Liver (tissue), 8 donors: ENCODE measurements at regions not wholly inside any gene's neighbourhood (a gene's known extent, or its start where the extent isn't known, plus 50 kb on each side); places are given as distances from the start of the nearest gene placed in this dataset.

Source experiments
- DNase-seq: peaks from one replicate; pipeline ENCODE4 v3.0.0-alpha.2; 2017; ENCODE audit warnings: low spot score
- H3K27ac ChIP-seq, 2 donors: one replicate each; pipeline ENCODE4 v1.7.0; 2013; ENCODE audit warnings: inconsistent platforms in 2 of 2, low read length in 2 of 2, control low read depth in 1 of 2, low read depth in 1 of 2, mild to moderate bottlenecking in 1 of 2
- H3K27me3 ChIP-seq, 4 donors: one replicate each; pipeline versions ENCODE4 v1.6.1 to v1.7.0; 2013; ENCODE audit warnings: low read length in 3 of 4, inconsistent platforms in 1 of 4, mild to moderate bottlenecking in 1 of 4, moderate library complexity in 1 of 4; ENCODE audit not compliant: control insufficient read depth in 4 of 4, insufficient read depth in 4 of 4
- H3K36me3 ChIP-seq, 4 donors: one replicate each; pipeline versions ENCODE4 v1.6.1 to v1.7.0; 2013; ENCODE audit warnings: low read length in 3 of 4, mild to moderate bottlenecking in 3 of 4, low read depth in 1 of 4, moderate library complexity in 1 of 4; ENCODE audit not compliant: control insufficient read depth in 4 of 4, insufficient read depth in 3 of 4
- H3K4me1 ChIP-seq, 4 donors: one replicate each; pipeline versions ENCODE4 v1.6.1 to v1.7.0; 2013; ENCODE audit warnings: low read length in 3 of 4, mild to moderate bottlenecking in 3 of 4, moderate library complexity in 1 of 4; ENCODE audit not compliant: control insufficient read depth in 4 of 4, insufficient read depth in 4 of 4
- H3K4me3 ChIP-seq, 3 donors: one replicate each; pipeline versions ENCODE4 v1.6.1 to v1.7.0; 2013; ENCODE audit warnings: low read length in 3 of 3, control low read depth in 1 of 3, low read depth in 1 of 3, mild to moderate bottlenecking in 1 of 3
- H3K9ac ChIP-seq, 2 donors: one replicate each; pipeline ENCODE4 v1.7.0; 2013; ENCODE audit warnings: low read length in 2 of 2, mild to moderate bottlenecking in 2 of 2, moderate library complexity in 2 of 2, control low read depth in 1 of 2, low read depth in 1 of 2
- H3K9me3 ChIP-seq, 4 donors: one replicate each; pipeline versions ENCODE4 v1.6.1 to v1.7.0; 2013; ENCODE audit warnings: low read length in 3 of 4; ENCODE audit not compliant: control insufficient read depth in 4 of 4
- CTCF ChIP-seq: fragments of 150-350 bp; IDR thresholded peaks from 2 replicates; pipeline ENCODE4 v1.5.1; 2017; ENCODE audit warnings: improper control_type of control experiment, low read depth, low read length; ENCODE audit not compliant: missing input control
- EGR1 ChIP-seq, 2 donors: IDR thresholded peaks; 2 replicates each; pipeline ENCODE4 v1.6.1; 2016 to 2018; ENCODE audit warnings: antibody characterized with exemption in 2 of 2, low read depth in 2 of 2
- FOXA2 ChIP-seq: IDR thresholded peaks from 2 replicates; pipeline ENCODE4 v1.6.1; 2016; ENCODE audit warnings: antibody characterized with exemption
- GABPA ChIP-seq, 2 donors: IDR thresholded peaks in 1 of 2; conservative IDR thresholded peaks in 1 of 2; 2 replicates each; pipeline ENCODE4 v1.6.1; 2016; ENCODE audit warnings: antibody characterized with exemption in 2 of 2, mild to moderate bottlenecking in 1 of 2, moderate library complexity in 1 of 2
- HNF4A ChIP-seq, 2 donors: conservative IDR thresholded peaks; 2 replicates each; pipeline ENCODE4 v1.6.1; 2016; ENCODE audit warnings: antibody characterized with exemption in 2 of 2, mild to moderate bottlenecking in 2 of 2
- HNF4G ChIP-seq: IDR thresholded peaks from 2 replicates; pipeline ENCODE4 v1.6.1; 2016; ENCODE audit warnings: antibody characterized with exemption
- JUND ChIP-seq, 2 donors: IDR thresholded peaks; 2 replicates each; pipeline ENCODE4 v1.6.1; 2016; ENCODE audit warnings: antibody characterized with exemption in 2 of 2
- NR2F2 ChIP-seq: IDR thresholded peaks from 2 replicates; pipeline ENCODE4 v1.6.1; 2016; ENCODE audit warnings: antibody characterized with exemption
- RAD21 ChIP-seq, 2 donors: IDR thresholded peaks; 2 replicates each; pipeline ENCODE4 v1.6.1; 2016; ENCODE audit warnings: antibody characterized with exemption in 2 of 2, mild to moderate bottlenecking in 2 of 2
- RXRA ChIP-seq, 2 donors: IDR thresholded peaks; 2 replicates each; pipeline ENCODE4 v1.6.1; 2017 to 2018; ENCODE audit warnings: antibody characterized with exemption in 2 of 2, mild to moderate bottlenecking in 1 of 2
- SP1 ChIP-seq: IDR thresholded peaks from 2 replicates; pipeline ENCODE4 v1.6.1; 2018; ENCODE audit warnings: antibody characterized with exemption, mild to moderate bottlenecking
- YY1 ChIP-seq: IDR thresholded peaks from 2 replicates; pipeline ENCODE4 v1.6.1; 2016; ENCODE audit warnings: antibody characterized with exemption, mild to moderate bottlenecking
- WGBS: extraction: QIAGEN DNeasy Blood & Tissue Kit; methylation state at CpG from one replicate; pipeline ENCODE4 v1.1.7; 2013; 5-methylcytosine and 5-hydroxymethylcytosine counted together
- TF ChIP-seq, protein P1 (sequence below): IDR thresholded peaks from 2 replicates; pipeline ENCODE4 v1.6.1; 2016; ENCODE audit warnings: antibody characterized with exemption
- TF ChIP-seq, protein P2 (sequence below): IDR thresholded peaks from 2 replicates; pipeline ENCODE4 v1.6.1; 2016; ENCODE audit warnings: antibody characterized with exemption
- TF ChIP-seq, protein P3 (sequence below): IDR thresholded peaks from 2 replicates; pipeline ENCODE4 v1.6.1; 2016; ENCODE audit warnings: antibody characterized with exemption, mild to moderate bottlenecking
- donor health status: healthy.
- donor health status: healthy.
- donor health status: healthy.
- donor health status: healthy.
- donor health status: healthy.

- no peak for TF ChIP-seq YY1
- TF ChIP-seq, protein P1, sequence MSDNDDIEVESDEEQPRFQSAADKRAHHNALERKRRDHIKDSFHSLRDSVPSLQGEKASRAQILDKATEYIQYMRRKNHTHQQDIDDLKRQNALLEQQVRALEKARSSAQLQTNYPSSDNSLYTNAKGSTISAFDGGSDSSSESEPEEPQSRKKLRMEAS, result no peak
- no peak for TF ChIP-seq FOXA2
- TF ChIP-seq NR2F2, result no peak
- no peak for TF ChIP-seq RXRA (IDR thresholded peaks at IDR 0.05)
- TF ChIP-seq, protein P2, sequence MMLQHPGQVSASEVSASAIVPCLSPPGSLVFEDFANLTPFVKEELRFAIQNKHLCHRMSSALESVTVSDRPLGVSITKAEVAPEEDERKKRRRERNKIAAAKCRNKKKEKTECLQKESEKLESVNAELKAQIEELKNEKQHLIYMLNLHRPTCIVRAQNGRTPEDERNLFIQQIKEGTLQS, result no peak
- TF ChIP-seq SP1, result no peak
- TF ChIP-seq GABPA (IDR thresholded peaks at IDR 0.05 in 1 of 2, conservative IDR thresholded peaks at IDR 0.05 in 1 of 2), result no peak
- TF ChIP-seq RAD21 (IDR thresholded peaks at IDR 0.05), result no peak
Measured at GRCh38 chr6:44599672-44600071, 212.2 kb downstream of the CDC5L start (continued).

DNA sequence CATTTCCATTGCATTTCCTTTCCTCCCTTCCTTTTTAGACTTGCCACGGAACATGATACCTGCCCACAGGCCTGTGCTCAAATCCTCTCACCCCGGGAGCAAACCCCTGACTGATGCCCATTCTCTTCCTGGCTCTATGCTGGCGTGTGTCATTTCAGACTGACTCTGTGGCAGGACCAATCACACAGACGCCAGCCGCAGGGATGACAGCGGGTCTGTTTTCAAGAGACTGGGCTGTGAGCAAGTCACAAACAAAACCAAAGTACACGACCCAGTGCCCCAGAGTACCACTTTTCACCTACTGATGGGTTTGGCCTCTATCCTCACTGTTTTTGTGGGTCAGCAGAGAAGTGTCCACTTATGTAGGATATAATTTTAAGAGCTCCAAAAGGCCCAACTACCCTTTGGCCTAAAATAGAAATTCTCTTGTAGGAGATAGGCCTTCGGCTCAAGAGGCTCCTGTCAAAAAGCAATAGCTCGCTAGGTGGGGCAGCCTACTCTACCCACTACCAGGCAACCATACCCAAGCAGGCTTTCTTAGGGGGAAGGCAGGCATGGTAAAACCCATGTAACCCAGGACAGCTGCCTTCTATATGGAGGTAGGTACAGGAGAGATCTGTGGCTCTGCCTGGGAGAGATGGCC, 215.7 kb downstream of the CDC5L start:
- no peaks in the 10 kb centered on the region for H3K36me3 ChIP-seq
- WGBS, result 78% methylated on average over 9 of the region's 9 CpGs
- no peak overlapping the region for H3K27ac ChIP-seq
- H3K27me3 ChIP-seq, result no peaks in the 10 kb centered on the region
- no peak overlapping the region for H3K9ac ChIP-seq
- no peak for TF ChIP-seq YY1
- TF ChIP-seq, protein P2, result no peak
- no peak for TF ChIP-seq HNF4A (conservative IDR thresholded peaks at IDR 0.05)
- no peak for TF ChIP-seq FOXA2
- no peak overlapping the region for H3K4me3 ChIP-seq
- no peaks in the 10 kb centered on the region for H3K4me1 ChIP-seq
- H3K9me3 ChIP-seq, result no peaks in the 10 kb centered on the region
- no peak for DNase-seq

GRCh38 chr6:44606504-44606903, 219.0 kb downstream of the CDC5L start:
- H3K27me3 ChIP-seq, result no peaks in the 10 kb centered on the region
- no peak overlapping the region for H3K27ac ChIP-seq
- H3K9me3 ChIP-seq, result no peaks in the 10 kb centered on the region
- H3K9ac ChIP-seq, result no peak overlapping the region
- no peaks in the 10 kb centered on the region for H3K36me3 ChIP-seq
- no peak overlapping the region for H3K4me3 ChIP-seq
- no peak for DNase-seq
- H3K4me1 ChIP-seq, result no peaks in the 10 kb centered on the region
- 83% methylated on average over 8 of the region's 8 CpGs for WGBS
- TF ChIP-seq YY1, result no peak

- TF ChIP-seq JUND (IDR thresholded peaks at IDR 0.05) (no peak), RAD21 (IDR thresholded peaks at IDR 0.05) (no peak), RXRA (IDR thresholded peaks at IDR 0.05) (no peak), YY1 (no peak), HNF4A (conservative IDR thresholded peaks at IDR 0.05) (no peak), GABPA (IDR thresholded peaks at IDR 0.05 in 1 of 2, conservative IDR thresholded peaks at IDR 0.05 in 1 of 2) (no peak), EGR1 (IDR thresholded peaks at IDR 0.05; ENCODE audit: low read depth in 2 of 2) (no peak), HNF4G (no peak), CTCF (no peak), NR2F2 (no peak)
- TF ChIP-seq, protein P3, sequence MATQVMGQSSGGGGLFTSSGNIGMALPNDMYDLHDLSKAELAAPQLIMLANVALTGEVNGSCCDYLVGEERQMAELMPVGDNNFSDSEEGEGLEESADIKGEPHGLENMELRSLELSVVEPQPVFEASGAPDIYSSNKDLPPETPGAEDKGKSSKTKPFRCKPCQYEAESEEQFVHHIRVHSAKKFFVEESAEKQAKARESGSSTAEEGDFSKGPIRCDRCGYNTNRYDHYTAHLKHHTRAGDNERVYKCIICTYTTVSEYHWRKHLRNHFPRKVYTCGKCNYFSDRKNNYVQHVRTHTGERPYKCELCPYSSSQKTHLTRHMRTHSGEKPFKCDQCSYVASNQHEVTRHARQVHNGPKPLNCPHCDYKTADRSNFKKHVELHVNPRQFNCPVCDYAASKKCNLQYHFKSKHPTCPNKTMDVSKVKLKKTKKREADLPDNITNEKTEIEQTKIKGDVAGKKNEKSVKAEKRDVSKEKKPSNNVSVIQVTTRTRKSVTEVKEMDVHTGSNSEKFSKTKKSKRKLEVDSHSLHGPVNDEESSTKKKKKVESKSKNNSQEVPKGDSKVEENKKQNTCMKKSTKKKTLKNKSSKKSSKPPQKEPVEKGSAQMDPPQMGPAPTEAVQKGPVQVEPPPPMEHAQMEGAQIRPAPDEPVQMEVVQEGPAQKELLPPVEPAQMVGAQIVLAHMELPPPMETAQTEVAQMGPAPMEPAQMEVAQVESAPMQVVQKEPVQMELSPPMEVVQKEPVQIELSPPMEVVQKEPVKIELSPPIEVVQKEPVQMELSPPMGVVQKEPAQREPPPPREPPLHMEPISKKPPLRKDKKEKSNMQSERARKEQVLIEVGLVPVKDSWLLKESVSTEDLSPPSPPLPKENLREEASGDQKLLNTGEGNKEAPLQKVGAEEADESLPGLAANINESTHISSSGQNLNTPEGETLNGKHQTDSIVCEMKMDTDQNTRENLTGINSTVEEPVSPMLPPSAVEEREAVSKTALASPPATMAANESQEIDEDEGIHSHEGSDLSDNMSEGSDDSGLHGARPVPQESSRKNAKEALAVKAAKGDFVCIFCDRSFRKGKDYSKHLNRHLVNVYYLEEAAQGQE, result no peak
- TF ChIP-seq, protein P2, result no peak
- Histone ChIP-seq H3K27me3 (no peaks in the 10 kb centered on the region), H3K4me1 (no peaks in the 10 kb centered on the region), H3K9ac (no peak overlapping the region), H3K4me3 (no peak overlapping the region), H3K36me3 (no peaks in the 10 kb centered on the region), H3K27ac (no peak overlapping the region), H3K9me3 (no peaks in the 10 kb centered on the region)
- 91% methylated on average over 6 of the region's 6 CpGs for WGBS
- no peak for DNase-seq
Measured at GRCh38 chr6:44606976-44607375, 219.5 kb downstream of the CDC5L start.
